Esophagus squamous epithelium (tissue), 4 donors: ENCODE measurements at regions not wholly inside any gene's neighbourhood (a gene's known extent, or its start where the extent isn't known, plus 50 kb on each side); places are given as distances from the start of the nearest gene placed in this dataset.
"Not testable (repeated sequence)": the region's sequence is repeated elsewhere in the genome, so short reads cannot be mapped to it uniquely, and the experiment has no call there.

ENCODE experiments used
- POLR2A ChIP-seq, 4 donors: fragments of 450-650 bp; IDR thresholded peaks; one replicate each; pipeline ENCODE4 v1.6.1; 2017; ENCODE audit warnings: antibody characterized with exemption in 4 of 4, mild to moderate bottlenecking in 4 of 4, moderate library complexity in 3 of 4
- TF ChIP-seq, protein P1 (sequence below), 6 experiments: fragments of 450-650 bp in 4 of 6; fragments of 200-600 bp in 2 of 6; sonication (generic) in 2 of 6; IDR thresholded peaks; one replicate each; pipeline ENCODE4 v1.5.1; 2016 to 2019; ENCODE audit warnings: antibody characterized with exemption in 6 of 6, mild to moderate bottlenecking in 4 of 6, moderate library complexity in 4 of 6

DNA sequence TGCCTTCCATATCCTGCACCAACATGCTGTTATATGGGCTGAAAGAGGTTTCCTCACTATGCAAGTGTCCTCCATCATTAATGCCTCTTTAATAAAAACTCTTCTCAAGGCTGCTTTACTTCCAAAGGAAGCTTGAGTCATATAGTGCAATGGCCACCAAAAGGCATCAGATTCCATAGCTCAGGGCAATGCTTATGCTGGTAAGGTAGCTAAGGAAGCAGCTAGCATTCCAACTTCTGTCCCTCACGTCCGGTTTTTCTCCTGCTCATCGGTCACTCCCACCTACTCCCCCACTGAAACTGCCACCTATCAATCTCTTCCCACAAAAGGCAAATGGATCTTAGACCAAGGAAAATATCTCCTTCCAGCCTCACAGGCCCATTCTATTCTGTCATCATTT is 117.1 kb upstream of the SLC4A7 start:
- TF ChIP-seq, protein P1, sequence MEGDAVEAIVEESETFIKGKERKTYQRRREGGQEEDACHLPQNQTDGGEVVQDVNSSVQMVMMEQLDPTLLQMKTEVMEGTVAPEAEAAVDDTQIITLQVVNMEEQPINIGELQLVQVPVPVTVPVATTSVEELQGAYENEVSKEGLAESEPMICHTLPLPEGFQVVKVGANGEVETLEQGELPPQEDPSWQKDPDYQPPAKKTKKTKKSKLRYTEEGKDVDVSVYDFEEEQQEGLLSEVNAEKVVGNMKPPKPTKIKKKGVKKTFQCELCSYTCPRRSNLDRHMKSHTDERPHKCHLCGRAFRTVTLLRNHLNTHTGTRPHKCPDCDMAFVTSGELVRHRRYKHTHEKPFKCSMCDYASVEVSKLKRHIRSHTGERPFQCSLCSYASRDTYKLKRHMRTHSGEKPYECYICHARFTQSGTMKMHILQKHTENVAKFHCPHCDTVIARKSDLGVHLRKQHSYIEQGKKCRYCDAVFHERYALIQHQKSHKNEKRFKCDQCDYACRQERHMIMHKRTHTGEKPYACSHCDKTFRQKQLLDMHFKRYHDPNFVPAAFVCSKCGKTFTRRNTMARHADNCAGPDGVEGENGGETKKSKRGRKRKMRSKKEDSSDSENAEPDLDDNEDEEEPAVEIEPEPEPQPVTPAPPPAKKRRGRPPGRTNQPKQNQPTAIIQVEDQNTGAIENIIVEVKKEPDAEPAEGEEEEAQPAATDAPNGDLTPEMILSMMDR (IDR thresholded peaks at IDR 0.05) = not testable (repeated sequence)
- not testable (repeated sequence) for TF ChIP-seq POLR2A (IDR thresholded peaks at IDR 0.05)
